ENCODE measurements at regions not wholly inside any gene's neighbourhood (a gene's known extent, or its start where the extent isn't known, plus 50 kb on each side); places are given as distances from the start of the nearest gene placed in this dataset.

DNA sequence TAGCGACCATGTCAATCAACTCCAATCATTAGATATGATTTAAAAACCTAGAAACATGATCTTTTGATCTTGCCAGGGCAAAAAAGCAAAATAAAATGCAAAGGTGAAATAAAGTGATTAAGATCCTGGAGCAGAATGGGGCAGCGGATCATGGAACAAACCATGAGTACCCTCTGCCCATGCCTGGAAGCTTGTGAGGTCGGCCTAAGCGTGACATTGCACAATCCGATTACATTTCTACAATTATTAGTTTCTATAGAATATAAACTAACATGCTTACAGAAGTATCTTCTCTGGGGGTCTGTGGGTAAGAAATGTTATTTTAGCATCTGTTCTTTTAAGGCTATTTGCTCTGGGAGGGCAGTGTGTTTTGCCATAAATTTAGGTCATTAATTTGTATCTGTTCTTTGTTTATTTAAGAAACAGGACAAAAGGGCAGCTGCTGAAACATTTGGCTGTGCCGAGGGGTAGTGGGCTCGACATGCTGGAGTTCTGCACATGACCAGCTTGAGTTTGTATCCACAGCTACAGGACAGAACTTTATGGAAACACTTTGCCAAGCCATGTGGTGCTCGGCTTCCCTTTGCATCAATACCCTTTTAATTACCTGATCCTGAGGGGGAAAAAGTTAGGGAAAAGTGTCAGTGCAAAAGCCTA is 55.9 kb downstream of the ZBTB18 start:
- CTCF ChIA-PET = no interaction called here
- Mint-ChIP-seq H3K4me3 (no peak overlapping the region), H3K9me3 (no peaks in the 10 kb centered on the region), H3K4me1 (no peaks in the 10 kb centered on the region), H3K36me3 (no peaks in the 10 kb centered on the region), H3K27me3 (peaks cover 11% of the 10 kb centered on the region), H3K27ac (no peak overlapping the region)
- no peak for DNase-seq

DNA sequence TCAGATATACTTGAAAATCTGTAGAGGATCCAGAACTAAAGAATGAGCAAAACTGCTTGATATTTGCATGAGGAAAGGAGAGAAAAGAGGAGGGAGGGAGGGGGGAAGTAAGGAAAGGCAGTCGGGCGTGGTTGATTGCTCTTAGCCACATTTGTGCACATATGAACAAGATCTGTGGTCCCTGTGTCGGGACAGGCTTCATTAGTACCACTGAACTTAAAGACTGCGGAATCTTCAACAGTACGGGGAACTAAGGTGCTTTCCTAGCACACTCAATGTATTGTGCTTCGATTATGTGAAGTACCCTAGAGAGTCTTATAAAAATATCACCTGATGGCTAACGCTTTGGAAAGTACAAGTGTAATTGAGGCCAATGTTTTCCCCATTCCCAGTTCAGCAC is 59.9 kb downstream of the ZBTB18 start:
- Mint-ChIP-seq H3K27me3 (peaks cover 4% of the 10 kb centered on the region), H3K4me3 (no peak overlapping the region), H3K9me3 (no peaks in the 10 kb centered on the region), H3K4me1 (no peaks in the 10 kb centered on the region), H3K36me3 (no peaks in the 10 kb centered on the region), H3K27ac (no peak overlapping the region)
- no peak for DNase-seq
- CTCF ChIA-PET = no interaction called here

DNA sequence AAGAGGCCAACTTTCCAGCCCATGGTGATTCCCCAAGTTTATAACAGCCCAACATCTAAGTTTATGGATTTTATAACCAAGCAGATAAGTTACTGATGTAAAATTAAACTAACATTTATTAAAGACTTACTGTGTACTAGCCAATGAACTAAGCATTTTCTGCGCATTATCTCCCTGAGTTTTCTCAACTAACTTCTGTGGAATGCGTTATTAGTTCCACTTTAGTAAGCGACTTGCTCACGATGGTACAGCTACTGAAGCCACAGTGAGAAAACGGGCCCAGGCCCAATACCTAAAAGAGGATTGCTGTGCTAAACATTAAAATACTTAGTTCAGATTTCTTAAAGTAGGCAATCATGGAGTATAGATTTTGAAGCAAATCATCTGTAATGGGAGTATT is 61.0 kb downstream of the ZBTB18 start:
- Mint-ChIP-seq H3K4me3 (no peak overlapping the region), H3K36me3 (no peaks in the 10 kb centered on the region)
- CTCF ChIA-PET = no interaction called here

DNA sequence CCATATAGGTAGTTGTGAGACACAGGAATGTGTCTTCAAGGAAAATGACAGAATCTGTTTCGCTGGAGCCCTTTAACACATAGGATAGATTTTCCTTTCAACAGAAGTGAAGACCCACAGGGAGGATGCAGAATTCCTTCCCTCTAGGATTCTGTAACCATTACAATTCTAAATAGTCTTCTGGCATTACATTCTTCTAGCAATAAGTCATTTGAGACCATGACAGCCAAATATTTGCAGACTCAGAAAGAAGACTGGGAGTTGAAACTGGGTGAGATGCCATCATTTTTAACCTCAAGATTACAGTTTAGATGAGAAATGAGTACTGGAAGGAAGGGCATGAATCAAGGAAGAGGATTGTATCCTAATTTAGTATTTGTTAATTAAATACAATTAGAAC is 61.6 kb downstream of the ZBTB18 start:
- Mint-ChIP-seq H3K9me3 (no peaks in the 10 kb centered on the region), H3K27me3 (peaks cover 4% of the 10 kb centered on the region), H3K4me3 (no peak overlapping the region), H3K36me3 (no peaks in the 10 kb centered on the region), H3K4me1 (no peaks in the 10 kb centered on the region), H3K27ac (no peak overlapping the region)
- DNase-seq = no peak
- CTCF ChIA-PET = no interaction called here

More for the DNA sequence above, 61.0 kb downstream of the ZBTB18 start:
- DNase-seq = no peak
- no peaks in the 10 kb centered on the region for H3K4me1 Mint-ChIP-seq
- H3K27me3 Mint-ChIP-seq = peaks cover 4% of the 10 kb centered on the region
- no peaks in the 10 kb centered on the region for H3K9me3 Mint-ChIP-seq
- H3K27ac Mint-ChIP-seq = no peak overlapping the region

DNA sequence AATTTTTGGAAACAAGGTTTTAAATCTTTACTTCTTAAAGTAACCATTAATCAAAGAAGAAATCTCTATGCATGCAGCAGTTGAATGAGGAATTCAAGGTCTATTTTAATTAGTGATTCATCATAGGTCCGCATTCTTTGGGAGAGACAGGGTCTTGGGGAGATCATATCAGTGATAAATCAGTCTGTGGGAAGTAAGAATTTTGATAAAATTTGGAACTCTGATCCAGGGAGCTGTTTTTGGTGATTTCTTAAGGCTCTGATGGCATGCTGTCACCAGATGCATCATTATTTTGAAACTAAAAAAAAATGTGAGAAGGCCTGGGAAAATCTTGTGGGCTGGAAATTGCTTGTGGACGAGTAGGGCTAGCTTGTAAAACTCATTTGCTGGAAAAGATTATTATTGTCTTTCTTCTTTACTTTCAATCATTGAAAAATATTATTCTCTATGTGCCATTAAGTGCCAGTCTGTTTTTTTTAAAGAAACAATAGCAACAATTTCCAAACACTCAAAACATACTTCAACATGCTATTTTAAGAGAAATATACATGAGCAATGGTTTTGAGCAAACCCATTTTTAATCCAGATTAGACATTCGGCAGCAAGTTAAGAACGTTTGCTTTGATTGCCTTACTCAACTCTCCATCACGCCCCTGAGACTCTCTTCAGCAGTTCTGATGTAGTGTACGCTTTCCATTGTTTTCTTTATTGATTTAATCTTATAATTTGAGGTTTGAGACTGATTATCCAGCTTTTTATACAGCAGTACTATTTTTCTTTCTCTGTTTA is 62.6 kb downstream of the ZBTB18 start:
- Mint-ChIP-seq H3K27ac (no peak overlapping the region), H3K27me3 (peaks cover 8% of the 10 kb centered on the region), H3K9me3 (no peaks in the 10 kb centered on the region), H3K4me1 (no peaks in the 10 kb centered on the region), H3K36me3 (no peaks in the 10 kb centered on the region), H3K4me3 (no peak overlapping the region)
- CTCF ChIA-PET = no interaction called here
- DNase-seq = no peak

DNA sequence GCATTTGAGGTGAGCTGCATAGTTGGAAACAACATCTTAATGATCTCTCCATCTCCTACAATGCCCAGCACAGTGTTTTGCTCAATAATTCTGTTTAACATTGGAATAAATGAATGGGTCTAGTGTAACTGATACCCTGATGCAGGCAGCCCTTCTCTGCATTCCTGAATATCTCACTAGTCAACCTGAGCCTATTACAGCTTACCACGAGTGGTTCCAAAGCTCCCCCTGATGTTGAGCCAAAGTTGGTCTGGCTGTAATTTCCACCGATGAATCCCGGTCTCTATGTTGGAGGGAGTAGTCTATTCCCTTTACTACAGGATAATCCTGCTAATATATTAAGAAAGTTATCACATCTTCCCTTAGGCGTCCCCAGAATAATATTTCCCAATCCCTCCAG is 63.8 kb downstream of the ZBTB18 start:
- no peaks in the 10 kb centered on the region for H3K9me3 Mint-ChIP-seq
- peaks cover 8% of the 10 kb centered on the region for H3K27me3 Mint-ChIP-seq
- no peak for DNase-seq
- H3K27ac Mint-ChIP-seq = no peak overlapping the region
- H3K4me3 Mint-ChIP-seq = no peak overlapping the region
- no peaks in the 10 kb centered on the region for H3K4me1 Mint-ChIP-seq
- H3K36me3 Mint-ChIP-seq = no peaks in the 10 kb centered on the region
- CTCF ChIA-PET = no interaction called here

DNA sequence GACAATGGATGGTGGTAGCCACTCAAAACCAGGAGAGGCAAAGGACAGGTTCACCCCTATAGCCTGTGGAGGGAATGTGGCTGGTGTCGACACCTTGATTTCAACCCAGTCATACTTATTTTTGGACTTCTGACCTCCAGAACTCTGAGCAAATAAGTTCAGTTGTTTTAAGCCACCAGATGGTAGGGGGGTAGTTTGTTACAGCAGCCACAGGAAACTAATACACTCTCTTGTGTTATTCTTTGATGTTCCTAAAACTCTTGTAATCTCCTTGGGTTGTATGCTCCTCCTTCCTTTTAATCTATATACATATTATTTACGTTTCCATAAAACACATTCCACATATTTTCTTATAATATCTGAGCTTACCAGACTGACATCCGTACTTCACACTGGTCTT is 65.9 kb downstream of the ZBTB18 start:
- H3K36me3 Mint-ChIP-seq = no peaks in the 10 kb centered on the region
- no peak for DNase-seq
- no peak overlapping the region for H3K27ac Mint-ChIP-seq
- H3K9me3 Mint-ChIP-seq = no peaks in the 10 kb centered on the region
- H3K27me3 Mint-ChIP-seq = peaks cover 4% of the 10 kb centered on the region
- no peaks in the 10 kb centered on the region for H3K4me1 Mint-ChIP-seq
- CTCF ChIA-PET = no interaction called here
- no peak overlapping the region for H3K4me3 Mint-ChIP-seq

DNA sequence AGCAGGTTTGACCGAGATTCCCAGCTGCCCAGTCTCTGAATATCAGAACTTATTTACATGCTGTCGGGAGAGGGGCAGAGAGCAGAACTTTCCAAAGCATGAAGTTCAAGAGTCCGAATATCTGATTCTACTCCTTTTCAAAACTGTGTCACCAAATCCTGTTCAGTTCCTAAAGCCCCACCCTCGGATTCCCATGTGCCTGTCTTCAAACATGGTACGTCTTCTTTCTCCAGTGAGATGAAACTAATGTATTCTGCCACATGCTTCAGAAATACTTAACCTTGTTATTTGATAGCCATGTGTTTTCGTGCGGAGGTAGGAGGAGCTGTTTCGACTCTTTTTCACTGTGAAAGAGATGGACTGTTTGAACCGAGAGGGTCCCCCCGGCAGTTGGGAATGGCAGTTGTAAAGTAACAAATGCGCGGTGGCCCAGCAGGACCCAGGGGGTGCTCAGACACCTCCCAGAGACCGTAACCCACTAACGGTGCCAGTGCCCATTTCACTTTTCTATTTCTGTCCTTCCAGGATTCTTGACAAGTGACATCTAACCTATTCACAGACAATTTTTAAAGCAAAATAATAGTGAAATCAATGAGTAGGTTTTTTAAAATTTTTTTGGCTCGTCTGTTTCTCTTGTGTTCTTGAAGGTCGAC is 67.2 kb downstream of the ZBTB18 start:
- Mint-ChIP-seq H3K27me3 (peaks cover 4% of the 10 kb centered on the region), H3K9me3 (no peaks in the 10 kb centered on the region), H3K36me3 (no peaks in the 10 kb centered on the region), H3K4me3 (no peak overlapping the region), H3K27ac (no peak overlapping the region), H3K4me1 (no peaks in the 10 kb centered on the region)
- CTCF ChIA-PET = no interaction called here
- DNase-seq = no peak

DNA sequence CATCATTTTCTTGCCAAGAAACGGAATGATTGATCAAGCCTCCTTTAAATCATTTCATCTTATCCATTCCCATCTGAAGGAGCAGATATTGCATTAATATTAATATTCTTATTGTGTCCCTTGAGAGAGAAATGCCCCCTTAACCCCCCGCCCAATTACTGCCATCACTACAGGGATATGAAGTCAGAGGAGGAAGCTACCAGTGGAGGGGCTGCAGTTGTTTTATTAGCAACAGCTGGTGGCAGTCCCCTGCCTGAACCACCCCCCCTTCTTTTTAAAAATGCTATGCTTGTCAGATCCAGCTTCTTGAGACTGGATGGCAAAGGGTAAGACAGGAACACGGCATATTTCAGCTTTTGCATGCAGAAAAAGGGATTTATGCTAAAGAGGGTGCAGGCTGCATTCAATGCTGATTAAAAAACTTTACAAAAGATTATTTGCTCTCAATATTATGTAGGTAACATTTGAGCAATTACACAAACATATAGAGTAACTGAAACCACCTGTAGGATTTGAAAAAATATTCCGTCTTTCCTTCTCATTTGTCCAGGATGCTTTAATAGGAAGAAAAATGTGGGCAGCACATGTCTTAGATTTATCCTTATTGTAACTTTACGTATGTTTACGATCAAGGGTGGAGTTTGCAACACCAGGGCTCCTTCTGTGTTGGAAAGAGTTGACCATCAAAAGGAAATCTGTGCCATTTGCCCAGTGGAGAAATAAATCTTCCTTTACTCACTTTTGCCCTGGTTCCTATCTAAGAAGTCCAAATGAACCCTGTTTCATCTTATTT is 77.7 kb downstream of the ZBTB18 start:
- H3K4me3 Mint-ChIP-seq = no peak overlapping the region
- H3K9me3 Mint-ChIP-seq = no peaks in the 10 kb centered on the region
- CTCF ChIA-PET = no interaction called here
- H3K4me1 Mint-ChIP-seq = peaks cover 2% of the 10 kb centered on the region
- DNase-seq = no peak
- no peak overlapping the region for H3K27ac Mint-ChIP-seq
- no peaks in the 10 kb centered on the region for H3K36me3 Mint-ChIP-seq
- peaks cover 9% of the 10 kb centered on the region for H3K27me3 Mint-ChIP-seq

DNA sequence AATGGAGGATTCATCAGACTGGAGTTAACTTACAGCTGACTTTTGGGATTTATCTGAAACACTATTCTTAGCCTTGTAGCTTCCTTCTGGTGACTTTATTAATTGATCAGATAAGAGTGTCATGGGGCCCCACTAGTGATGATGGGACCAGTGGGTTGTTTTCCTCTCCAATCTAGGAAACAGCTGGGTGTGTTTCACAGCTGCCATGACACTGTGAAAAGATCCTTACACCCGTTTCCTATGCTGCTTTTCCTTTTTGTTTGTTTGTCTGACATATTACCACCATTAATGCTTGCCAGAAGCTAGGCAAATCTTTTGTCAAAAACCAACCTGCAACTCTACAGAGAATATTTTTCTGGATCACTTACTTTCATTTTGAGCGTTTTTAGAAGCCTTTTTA is 86.2 kb downstream of the ZBTB18 start:
- H3K4me1 Mint-ChIP-seq = peaks cover 9% of the 10 kb centered on the region
- H3K27me3 Mint-ChIP-seq = peaks cover 9% of the 10 kb centered on the region
- no peaks in the 10 kb centered on the region for H3K36me3 Mint-ChIP-seq
- H3K27ac Mint-ChIP-seq = no peak overlapping the region
- no peak for DNase-seq
- peak overlapping the region; percentile 44 for H3K4me3 Mint-ChIP-seq
- CTCF ChIA-PET = no interaction called here
- no peaks in the 10 kb centered on the region for H3K9me3 Mint-ChIP-seq

DNA sequence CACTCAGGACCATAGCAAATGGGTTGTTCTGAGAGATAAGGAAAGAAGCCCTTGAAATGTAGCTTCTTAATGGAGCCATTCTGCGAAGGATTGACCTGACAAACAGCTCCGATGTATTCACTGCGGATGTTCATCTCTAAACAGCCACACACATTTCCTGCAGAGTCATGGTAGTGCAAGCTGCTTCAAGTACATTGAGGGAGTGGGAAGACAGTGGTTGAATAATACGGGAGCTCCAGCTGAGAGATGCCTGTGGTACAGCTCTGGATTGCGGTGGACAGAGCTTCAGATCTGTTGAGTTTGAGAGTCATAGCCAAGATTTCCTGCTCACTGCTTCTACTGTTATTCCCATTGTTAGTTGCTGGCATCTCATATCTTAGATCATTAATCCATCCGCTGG is 86.6 kb downstream of the ZBTB18 start:
- CTCF ChIA-PET = no interaction called here
- H3K4me3 Mint-ChIP-seq = peak overlapping the region; percentile 44
- H3K27me3 Mint-ChIP-seq = peaks cover 8% of the 10 kb centered on the region
- no peaks in the 10 kb centered on the region for H3K9me3 Mint-ChIP-seq
- H3K36me3 Mint-ChIP-seq = no peaks in the 10 kb centered on the region
- no peak overlapping the region for H3K27ac Mint-ChIP-seq
- H3K4me1 Mint-ChIP-seq = peaks cover 9% of the 10 kb centered on the region
- DNase-seq = no peak

DNA sequence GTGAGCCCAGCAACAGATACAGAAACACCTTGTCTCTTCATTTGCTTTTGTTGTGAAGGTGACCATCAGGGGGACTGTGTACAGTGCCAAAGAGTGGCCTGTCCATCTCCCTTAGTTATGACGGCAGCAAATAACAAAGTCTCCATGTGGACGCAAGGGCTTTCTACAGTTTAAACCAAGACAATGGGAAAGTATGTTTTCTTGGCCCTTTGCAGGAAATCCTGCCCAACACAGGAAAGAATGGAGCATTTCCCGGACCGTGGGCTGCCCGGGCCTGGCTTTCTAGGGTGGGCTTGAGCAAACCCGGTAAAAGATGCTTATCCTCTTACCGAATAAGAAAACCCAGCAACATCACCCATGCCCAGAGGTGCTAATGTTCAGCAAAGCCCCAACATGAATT is 87.3 kb downstream of the ZBTB18 start:
- Mint-ChIP-seq H3K27me3 (peaks cover 5% of the 10 kb centered on the region), H3K36me3 (no peaks in the 10 kb centered on the region), H3K9me3 (no peaks in the 10 kb centered on the region), H3K4me1 (peaks cover 9% of the 10 kb centered on the region), H3K4me3 (no peak overlapping the region), H3K27ac (no peak overlapping the region)
- CTCF ChIA-PET = no interaction called here
- no peak for DNase-seq

DNA sequence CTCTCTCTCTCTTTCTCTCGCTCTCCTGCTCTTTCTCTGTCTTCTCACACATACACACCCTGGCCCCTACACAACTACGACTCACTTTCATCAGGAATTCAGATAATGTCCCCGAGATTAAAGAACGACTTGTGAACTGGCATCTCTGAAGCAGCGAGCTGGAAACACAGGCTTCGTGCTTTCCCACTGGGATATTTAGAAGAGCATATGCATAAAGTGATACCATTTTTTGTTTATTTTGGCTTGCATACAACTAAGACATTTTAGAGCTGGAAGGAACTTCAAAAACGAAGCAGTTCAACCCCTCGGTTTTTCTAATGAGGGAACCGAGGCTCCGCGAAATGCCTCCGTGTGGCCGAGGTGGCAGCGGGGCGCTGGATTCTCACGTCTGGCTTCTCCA is 88.6 kb downstream of the ZBTB18 start:
- H3K36me3 Mint-ChIP-seq = no peaks in the 10 kb centered on the region
- H3K27ac Mint-ChIP-seq = no peak overlapping the region
- H3K27me3 Mint-ChIP-seq = peaks cover 5% of the 10 kb centered on the region
- H3K4me1 Mint-ChIP-seq = peaks cover 9% of the 10 kb centered on the region
- H3K4me3 Mint-ChIP-seq = no peak overlapping the region
- CTCF ChIA-PET = no interaction called here
- no peak for DNase-seq
- no peaks in the 10 kb centered on the region for H3K9me3 Mint-ChIP-seq

DNA sequence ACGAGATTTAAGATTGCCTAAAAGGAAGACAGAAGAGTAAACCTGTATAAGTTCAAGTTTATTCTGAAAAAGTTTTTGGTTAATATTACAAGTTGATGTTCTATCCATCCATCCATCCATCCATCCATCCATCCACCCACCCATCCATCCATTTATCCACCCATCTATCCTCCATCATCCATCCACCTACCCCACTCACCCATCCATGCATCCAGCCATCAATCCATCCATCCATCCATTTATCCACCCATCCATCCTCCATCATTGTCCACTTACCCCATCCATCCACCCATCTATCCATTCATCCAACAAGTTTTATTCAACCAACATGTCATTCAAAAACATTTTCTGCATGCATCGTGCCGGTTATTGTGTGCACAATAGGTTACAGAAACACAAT is 89.3 kb downstream of the ZBTB18 start:
- Mint-ChIP-seq H3K9me3 (no peaks in the 10 kb centered on the region), H3K36me3 (no peaks in the 10 kb centered on the region), H3K27ac (no peak overlapping the region), H3K4me3 (no peak overlapping the region), H3K27me3 (peaks cover 5% of the 10 kb centered on the region), H3K4me1 (peaks cover 9% of the 10 kb centered on the region)
- CTCF ChIA-PET = no interaction called here
- no peak for DNase-seq

All from activated naive CD4-positive, alpha-beta T cell treated with anti-CD3 and anti-CD28 coated beads, Interleukin-2, amount 10 ng/mL, durations not matched to agents 7 days and 5 days (primary cell).